Activated T-cell treated with anti-CD3 and anti-CD28 coated beads, Interleukin-2, amount 50 U/mL, for 1 hour (primary cell): ENCODE measurements at regions not wholly inside any gene's neighbourhood (a gene's known extent, or its start where the extent isn't known, plus 50 kb on each side); places are given as distances from the start of the nearest gene placed in this dataset.

ENCODE experiments used
- DNase-seq: peaks from one replicate; pipeline ENCODE4 v3.0.0-alpha.2; 2020

DNA sequence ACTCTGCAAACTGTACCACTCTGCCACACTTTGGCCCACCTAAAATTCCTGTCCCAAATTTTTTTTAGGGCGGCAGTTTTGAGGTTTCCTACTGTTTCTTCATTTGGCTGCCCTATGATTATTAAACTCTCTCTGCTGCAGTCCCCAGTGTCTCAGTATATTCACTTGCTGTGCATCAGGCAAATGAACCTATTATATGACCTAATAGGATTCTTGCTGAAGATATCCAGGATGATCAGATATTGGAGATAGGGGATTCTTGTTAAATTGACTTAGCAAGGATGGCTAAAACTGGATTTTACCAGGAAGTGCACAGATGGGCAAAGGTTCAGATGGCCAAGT lies 410.8 kb upstream of the DDI1 start:
- DNase-seq: no peak

GRCh38 chr11:103628121-103628520 lies 408.3 kb upstream of the DDI1 start:
- no peak for DNase-seq

- no peak for DNase-seq
Observed at GRCh38 chr11:103631841-103632240, 404.6 kb upstream of the DDI1 start.

DNA sequence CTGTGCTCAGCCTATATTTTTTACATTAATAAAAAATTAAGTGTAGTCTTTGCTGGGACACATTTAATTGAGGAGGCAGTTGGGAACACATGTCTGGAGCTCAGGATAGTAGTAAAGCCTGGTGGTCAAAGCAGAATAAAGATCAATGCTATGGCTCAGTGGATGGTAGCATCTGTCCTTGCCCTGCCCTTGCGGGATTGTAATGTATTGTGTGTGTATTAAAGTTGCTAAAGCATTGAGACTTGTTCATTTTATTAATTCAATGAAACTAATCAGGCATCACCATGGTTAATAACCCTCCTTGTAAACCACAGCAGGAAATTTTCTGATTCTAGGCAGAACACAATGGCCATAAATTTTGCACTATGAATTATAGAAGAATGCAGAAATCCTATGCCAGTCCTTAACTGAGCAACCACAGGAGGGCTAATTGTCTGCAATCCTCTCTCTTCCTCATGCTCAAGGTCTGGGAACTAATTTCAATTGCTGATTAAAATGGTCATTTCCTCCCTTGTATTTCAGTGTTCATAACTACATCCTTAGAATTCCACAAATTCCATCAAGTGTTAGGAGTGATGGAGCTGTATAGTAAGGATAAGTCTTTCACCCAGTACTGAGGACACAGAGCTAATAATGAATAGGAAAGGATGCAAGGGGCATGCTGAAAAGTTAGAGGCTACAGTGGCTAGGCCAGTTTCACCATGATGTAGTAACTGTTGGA lies 403.2 kb upstream of the DDI1 start:
- no peak for DNase-seq

DNA sequence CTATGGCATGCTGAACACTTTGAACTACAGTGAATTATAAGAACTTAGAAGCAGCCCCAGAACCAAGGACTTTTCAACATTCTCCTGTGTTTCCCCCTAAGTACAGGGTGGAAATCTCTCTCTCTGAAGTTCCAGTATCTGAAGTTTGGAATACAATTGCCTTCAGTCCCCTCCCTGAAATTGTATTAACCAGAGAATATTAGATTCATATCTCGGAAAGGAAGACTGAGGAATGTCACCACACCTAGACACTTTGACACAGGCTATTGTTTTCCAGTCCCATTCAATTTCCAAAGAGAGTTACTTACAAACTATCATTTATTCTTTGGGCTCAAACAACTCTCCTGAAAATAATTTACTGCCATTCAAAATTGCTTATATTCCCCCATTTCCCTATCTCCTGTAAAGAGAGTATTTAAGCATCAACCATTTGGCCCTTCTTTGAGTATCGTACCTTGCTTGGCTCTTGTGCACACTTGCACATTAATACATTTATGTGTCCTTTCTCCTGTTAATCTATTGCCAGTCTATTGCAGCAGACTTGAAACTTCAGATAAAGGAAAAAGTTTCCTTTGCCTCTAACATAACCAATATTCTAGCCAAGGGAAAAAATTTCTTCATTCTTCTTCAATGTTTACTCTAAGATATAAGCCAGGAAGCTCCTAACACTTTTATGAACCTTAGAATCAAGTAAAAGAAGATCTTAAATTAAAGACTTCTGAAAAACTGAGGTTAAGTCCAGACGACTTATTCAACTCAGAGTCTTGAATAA lies 402.4 kb upstream of the DDI1 start:
- DNase-seq: no peak

GRCh38 chr11:103636232-103636631 lies 400.2 kb upstream of the DDI1 start:
- no peak for DNase-seq

GRCh38 chr11:103637295-103637694 lies 399.1 kb upstream of the DDI1 start:
- no peak for DNase-seq

- no peak for DNase-seq
Observed at GRCh38 chr11:103637831-103638230, 398.6 kb upstream of the DDI1 start.

DNA sequence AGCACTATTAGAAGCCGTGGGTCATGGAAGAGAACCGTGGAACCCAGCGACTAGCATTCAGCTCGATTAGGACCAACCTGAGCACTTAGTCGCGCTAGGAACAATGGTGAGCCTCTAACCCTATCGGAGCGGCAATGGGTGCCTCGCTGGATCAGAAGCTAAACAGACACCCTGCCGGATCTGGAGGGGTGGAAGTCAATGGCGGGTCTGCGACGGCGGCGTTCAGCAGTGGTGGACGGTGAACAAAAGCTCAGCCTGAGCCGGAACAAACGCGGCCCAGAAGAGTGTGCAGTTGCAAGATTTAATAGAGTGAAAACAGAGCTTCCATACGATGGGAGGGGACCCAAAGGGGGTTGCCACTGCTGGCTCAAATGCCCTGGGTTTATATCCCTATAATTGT lies 391.8 kb upstream of the DDI1 start:
- DNase-seq: no peak

- no peak for DNase-seq
Observed at GRCh38 chr11:103648054-103648453, 388.4 kb upstream of the DDI1 start.

DNA sequence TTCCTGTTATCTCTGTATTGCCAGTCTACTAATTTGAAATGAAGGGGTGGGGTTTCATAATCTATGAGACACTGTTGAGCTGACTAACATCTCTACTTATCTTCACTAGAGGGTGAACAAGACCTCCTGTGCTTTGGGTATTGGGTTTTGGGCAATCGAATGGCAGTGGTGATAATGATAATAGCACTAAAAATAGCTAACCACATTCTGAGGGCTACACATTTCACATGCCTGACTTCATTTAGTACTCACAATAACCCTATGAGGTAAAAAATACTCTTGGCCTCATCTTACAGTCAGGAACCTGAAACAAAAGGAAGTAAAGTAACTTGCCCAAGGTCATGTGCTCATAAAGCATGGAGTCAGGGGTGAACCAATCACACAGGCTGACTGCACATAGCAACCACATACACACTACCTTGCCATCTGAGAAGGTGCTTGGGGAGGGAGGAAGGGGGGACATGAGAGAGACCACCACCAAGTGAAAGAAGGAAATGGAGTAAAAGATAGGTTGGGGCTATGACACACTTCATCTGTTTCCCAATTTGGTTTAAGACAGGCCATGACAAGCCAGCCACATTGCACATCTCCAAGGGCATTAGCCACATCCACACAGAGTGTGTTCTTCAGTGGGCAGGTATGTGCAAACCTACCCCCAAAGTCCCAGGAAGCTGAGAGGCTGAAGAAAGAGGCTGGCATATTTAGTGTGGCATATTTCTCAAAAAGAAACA lies 387.6 kb upstream of the DDI1 start:
- DNase-seq: no peak

GRCh38 chr11:103649401-103649895 lies 387.0 kb upstream of the DDI1 start:
- no peak for DNase-seq

GRCh38 chr11:103650330-103650729 lies 386.1 kb upstream of the DDI1 start:
- no peak for DNase-seq

GRCh38 chr11:103651341-103651998 lies 385.0 kb upstream of the DDI1 start:
- DNase-seq: no peak

DNA sequence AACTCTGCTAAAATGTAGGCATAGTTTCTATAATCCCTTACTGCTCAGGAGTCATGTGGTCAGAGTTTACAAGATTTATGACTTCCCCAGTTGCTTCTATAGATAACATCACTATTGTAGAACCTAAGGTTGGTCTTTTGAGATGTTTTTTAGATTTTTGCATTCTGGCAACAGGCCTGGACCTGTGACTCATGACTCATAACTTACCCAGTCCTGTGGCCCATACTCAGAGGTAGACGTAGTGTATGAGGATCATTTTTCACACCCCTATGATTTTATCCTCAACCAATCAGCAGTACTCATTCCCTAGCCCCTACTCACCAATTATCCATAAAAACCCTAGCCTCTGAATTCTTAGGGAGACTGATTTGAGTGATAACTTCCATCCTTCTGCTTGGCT lies 384.4 kb upstream of the DDI1 start:
- DNase-seq: no peak

DNA sequence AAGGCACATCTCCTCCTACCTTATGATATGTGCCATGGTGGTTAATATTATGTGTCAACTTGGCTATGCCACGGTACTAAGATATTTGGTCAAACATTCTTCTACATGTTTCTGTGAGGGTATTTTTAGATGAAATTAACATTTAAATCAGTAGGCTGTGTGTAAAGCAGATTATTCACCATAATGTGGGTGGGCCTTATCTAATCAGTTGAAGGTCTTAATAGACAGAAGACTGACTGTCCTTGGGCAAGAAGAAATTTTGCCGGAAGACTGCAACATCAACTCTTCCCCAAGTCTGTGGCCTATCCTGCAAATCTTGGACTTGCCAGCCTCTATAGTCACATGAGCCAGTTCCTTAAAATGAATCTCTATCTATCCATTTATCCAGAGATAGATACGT lies 380.1 kb upstream of the DDI1 start:
- DNase-seq: no peak

DNA sequence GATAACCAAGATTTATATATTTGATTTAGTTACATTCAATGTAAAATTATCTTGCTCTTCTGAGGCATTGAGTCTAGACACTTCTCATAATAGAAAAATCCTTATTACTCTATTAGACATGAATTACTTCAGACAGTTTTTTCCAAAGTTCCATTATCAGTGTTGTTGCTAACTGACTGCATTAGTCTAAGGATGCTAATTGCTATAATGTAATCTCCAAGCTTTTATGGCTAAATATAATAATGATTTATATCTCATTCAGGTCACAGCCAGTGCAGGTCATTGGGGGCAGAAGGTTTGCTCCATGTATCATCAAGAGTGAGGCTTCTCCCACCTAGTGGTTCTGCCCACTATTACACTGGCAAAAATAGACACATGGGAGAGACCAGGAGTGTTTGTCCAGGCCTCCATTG lies 377.2 kb upstream of the DDI1 start:
- no peak for DNase-seq

GRCh38 chr11:103659743-103660142 lies 376.7 kb upstream of the DDI1 start:
- no peak for DNase-seq

DNA sequence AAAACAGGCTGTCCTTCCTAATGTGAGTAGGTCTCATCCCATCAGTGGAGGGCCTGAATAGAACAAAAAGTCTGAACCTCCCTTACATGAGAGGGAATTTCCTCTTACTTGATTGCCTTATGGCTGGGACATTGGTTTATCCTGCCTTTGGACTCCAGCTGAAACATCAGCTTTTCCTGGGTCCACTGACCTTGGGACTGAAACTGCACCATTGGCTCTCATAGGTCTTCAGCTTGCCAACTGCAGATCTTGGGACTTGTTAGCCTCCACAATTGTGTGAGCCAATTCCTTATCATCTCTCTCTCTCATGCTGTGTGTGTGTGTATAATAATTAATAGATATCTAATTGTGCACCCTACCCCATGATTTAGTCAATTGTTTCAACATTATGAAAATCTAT lies 375.3 kb upstream of the DDI1 start:
- DNase-seq: no peak

DNA sequence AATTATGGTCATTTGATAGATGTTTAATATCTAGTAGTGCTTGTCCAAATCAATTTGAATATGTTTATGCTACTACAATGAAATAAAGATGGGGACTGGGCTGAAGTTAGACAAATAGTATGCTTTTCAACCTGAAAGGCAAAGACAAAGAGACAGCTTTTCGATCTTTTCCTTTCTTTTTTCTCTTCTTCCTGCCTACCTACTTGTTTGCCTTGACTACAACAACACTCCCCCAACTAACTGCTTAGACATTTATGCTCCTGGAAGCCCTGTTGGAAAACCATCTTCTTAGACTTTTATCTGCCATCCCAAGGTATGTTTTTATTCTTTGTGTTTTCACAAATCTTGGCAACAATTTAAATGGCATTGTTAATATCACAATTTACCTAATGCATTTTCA lies 374.4 kb upstream of the DDI1 start:
- no peak for DNase-seq

DNA sequence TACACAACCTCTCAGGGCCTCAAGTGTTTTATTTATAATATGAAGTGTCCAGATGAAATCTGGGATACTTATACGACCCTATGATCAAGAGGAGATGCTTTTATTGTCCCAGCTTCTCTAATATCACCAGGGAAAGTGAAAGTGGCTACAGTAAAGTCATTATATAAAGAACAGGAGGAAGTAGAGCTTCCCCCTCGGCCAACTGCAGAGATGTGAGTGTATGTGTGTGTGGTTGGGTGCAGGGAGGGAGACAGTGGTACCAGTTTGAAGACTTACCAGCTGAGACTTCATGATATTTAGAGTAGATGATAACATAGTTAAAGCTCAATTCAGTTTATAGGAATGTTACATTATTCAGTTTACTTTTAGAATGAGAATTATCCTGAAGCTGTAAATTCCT lies 373.6 kb upstream of the DDI1 start:
- DNase-seq: no peak

- no peak for DNase-seq
Observed at GRCh38 chr11:103668859-103669258, 367.6 kb upstream of the DDI1 start.

DNA sequence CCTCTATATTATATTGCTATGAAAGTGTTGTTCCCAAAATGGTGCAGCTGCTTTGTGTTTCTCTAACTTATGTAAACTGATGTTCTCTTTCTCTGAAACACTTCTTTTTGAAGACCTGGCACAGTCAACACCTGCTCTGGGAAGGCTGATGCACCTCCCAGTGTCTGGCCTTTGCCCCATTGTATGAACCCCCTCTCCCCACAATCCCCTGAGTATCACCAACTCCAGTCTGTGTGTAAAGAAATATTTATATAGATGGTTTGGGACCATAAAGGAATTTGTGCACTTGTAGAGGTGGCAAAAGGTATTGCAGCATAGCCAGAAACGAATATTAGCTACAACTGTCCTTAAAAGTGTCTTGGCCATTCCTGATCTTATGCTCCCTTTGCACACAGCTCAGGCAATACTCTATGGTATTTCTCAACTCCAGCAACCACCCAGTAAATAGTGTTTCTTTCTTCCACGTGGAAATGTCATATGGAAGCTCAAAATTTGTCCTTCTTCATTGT lies 365.2 kb upstream of the DDI1 start:
- no peak for DNase-seq
